ENCODE measurements at regions not wholly inside any gene's neighbourhood (a gene's known extent, or its start where the extent isn't known, plus 50 kb on each side); places are given as distances from the start of the nearest gene placed in this dataset.

DNA sequence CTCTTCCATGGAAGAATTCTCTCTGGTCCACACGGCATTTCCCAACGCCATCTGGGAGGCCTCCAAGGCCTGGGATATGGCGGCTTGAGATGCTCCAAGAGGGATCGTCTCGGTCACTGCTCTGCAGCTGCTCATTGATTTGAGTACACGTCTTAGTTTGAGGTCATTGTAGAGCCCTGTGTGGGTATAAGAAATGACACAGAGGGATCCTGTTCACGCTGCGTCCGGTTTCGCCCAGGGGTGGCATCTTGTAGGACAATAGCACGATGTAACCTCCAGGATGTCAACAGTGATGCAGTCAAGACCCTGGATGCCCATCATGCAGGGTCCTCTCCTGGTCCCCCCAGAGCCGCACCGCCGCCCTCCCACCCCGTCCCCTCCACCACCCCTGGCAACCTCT is 564.6 kb downstream of the BRD1 start:
- H3K9me3 ChIP-seq (replicated peaks; ENCODE audit: insufficient read depth, low read length) = no peaks in the 10 kb centered on the region
- H3K79me2 ChIP-seq (ENCODE audit: low read length) = no peaks in the 10 kb centered on the region
- H3K9ac ChIP-seq (ENCODE audit: low read length) = no peak overlapping the region
- H3K9me2 ChIP-seq (replicated peaks; ENCODE audit: insufficient read depth, low read length) = no peaks in the 10 kb centered on the region
- no peak overlapping the region for H3K27ac ChIP-seq (ENCODE audit: low read length)
- H3K27me3 ChIP-seq (replicated peaks; ENCODE audit: insufficient read depth, low read length) = peaks cover 8% of the 10 kb centered on the region; the same call in 1 of the 2 replicates
- H4K20me1 ChIP-seq (ENCODE audit: insufficient read depth, low read length) = no peaks in the 10 kb centered on the region
- DNase-seq = no peak
- peaks cover 7% of the 10 kb centered on the region; the same call in 1 of the 2 replicates for H3F3A ChIP-seq (ENCODE audit: insufficient read depth, low read length)
- H3K4me3 ChIP-seq (ENCODE audit: low read length) = no peak overlapping the region
- H2AFZ ChIP-seq (ENCODE audit: low read length) = no peak overlapping the region
- H3K4me1 ChIP-seq (ENCODE audit: low read length) = peaks cover 16% of the 10 kb centered on the region
- no peaks in the 10 kb centered on the region for H3K36me3 ChIP-seq (replicated peaks; ENCODE audit: insufficient read depth, low read length)
- H3K4me2 ChIP-seq (ENCODE audit: low read depth, low read length) = no peak overlapping the region
- TF ChIP-seq EZH2 (optimal IDR thresholded peaks at IDR 0.05; ENCODE audit: low read depth, low read length) (no peak), EZH2phosphoT487 (IDR thresholded peaks at IDR 0.05; ENCODE audit: low read length) (no peak)
- TF ChIP-seq, protein P1, sequence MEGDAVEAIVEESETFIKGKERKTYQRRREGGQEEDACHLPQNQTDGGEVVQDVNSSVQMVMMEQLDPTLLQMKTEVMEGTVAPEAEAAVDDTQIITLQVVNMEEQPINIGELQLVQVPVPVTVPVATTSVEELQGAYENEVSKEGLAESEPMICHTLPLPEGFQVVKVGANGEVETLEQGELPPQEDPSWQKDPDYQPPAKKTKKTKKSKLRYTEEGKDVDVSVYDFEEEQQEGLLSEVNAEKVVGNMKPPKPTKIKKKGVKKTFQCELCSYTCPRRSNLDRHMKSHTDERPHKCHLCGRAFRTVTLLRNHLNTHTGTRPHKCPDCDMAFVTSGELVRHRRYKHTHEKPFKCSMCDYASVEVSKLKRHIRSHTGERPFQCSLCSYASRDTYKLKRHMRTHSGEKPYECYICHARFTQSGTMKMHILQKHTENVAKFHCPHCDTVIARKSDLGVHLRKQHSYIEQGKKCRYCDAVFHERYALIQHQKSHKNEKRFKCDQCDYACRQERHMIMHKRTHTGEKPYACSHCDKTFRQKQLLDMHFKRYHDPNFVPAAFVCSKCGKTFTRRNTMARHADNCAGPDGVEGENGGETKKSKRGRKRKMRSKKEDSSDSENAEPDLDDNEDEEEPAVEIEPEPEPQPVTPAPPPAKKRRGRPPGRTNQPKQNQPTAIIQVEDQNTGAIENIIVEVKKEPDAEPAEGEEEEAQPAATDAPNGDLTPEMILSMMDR (IDR thresholded peaks at IDR 0.05; ENCODE audit: low read length) = no peak

- Histone ChIP-seq H3K4me3 (ENCODE audit: low read length) (no peak overlapping the region), H2AFZ (ENCODE audit: low read length) (no peak overlapping the region), H3K27me3 (replicated peaks; ENCODE audit: insufficient read depth, low read length) (peaks cover 8% of the 10 kb centered on the region; the same call in 1 of the 2 replicates), H3K9me2 (replicated peaks; ENCODE audit: insufficient read depth, low read length) (no peaks in the 10 kb centered on the region), H4K20me1 (ENCODE audit: insufficient read depth, low read length) (no peaks in the 10 kb centered on the region), H3F3A (ENCODE audit: insufficient read depth, low read length) (peaks cover 7% of the 10 kb centered on the region; the same call in 1 of the 2 replicates), H3K27ac (ENCODE audit: low read length) (no peak overlapping the region), H3K4me1 (ENCODE audit: low read length) (peaks cover 16% of the 10 kb centered on the region), H3K4me2 (ENCODE audit: low read depth, low read length) (no peak overlapping the region), H3K9me3 (replicated peaks; ENCODE audit: insufficient read depth, low read length) (no peaks in the 10 kb centered on the region), H3K36me3 (replicated peaks; ENCODE audit: insufficient read depth, low read length) (no peaks in the 10 kb centered on the region), H3K79me2 (ENCODE audit: low read length) (no peaks in the 10 kb centered on the region), H3K9ac (ENCODE audit: low read length) (no peak overlapping the region)
- no peak for DNase-seq
- TF ChIP-seq, protein P1 (IDR thresholded peaks at IDR 0.05; ENCODE audit: low read length) = no peak
- TF ChIP-seq EZH2phosphoT487 (IDR thresholded peaks at IDR 0.05; ENCODE audit: low read length) = no peak
- no peak for TF ChIP-seq EZH2 (optimal IDR thresholded peaks at IDR 0.05; ENCODE audit: low read depth, low read length)
Measured at GRCh38 chr22:49262167-49262566, 565.5 kb downstream of the BRD1 start.

DNA sequence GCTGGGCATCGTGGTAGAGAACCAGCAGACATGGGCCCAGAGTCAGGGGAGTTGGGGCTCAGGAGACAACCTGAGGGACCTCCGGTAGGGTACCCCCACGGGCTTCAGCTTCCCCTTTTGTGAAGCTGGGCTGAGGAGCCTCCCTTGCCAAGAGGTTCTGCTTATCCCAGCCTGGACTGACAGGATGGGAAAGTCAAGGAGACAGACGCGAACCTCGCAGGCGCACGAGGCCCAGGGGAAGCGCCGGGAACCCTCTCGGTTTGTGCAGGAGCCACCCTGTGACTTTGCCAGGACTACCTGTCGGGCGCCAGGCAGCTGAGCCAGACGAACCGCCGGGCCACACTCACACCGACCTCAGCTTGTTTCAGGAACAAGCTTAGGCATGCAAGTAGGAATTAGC is 566.1 kb downstream of the BRD1 start:
- H3K9me3 ChIP-seq (replicated peaks; ENCODE audit: insufficient read depth, low read length) = no peaks in the 10 kb centered on the region
- H3K4me1 ChIP-seq (ENCODE audit: low read length) = peaks cover 16% of the 10 kb centered on the region

More for the DNA sequence above, 566.1 kb downstream of the BRD1 start:
- TF ChIP-seq EZH2 (optimal IDR thresholded peaks at IDR 0.05; ENCODE audit: low read depth, low read length) = no peak
- TF ChIP-seq EZH2phosphoT487 (IDR thresholded peaks at IDR 0.05; ENCODE audit: low read length) = no peak
- TF ChIP-seq, protein P1 (IDR thresholded peaks at IDR 0.05; ENCODE audit: low read length) = no peak
- DNase-seq = no peak
- no peak overlapping the region for H3K4me2 ChIP-seq (ENCODE audit: low read depth, low read length)
- H3K79me2 ChIP-seq (ENCODE audit: low read length) = no peaks in the 10 kb centered on the region
- no peaks in the 10 kb centered on the region for H4K20me1 ChIP-seq (ENCODE audit: insufficient read depth, low read length)
- H3K9me2 ChIP-seq (replicated peaks; ENCODE audit: insufficient read depth, low read length) = no peaks in the 10 kb centered on the region
- no peak overlapping the region for H3K27ac ChIP-seq (ENCODE audit: low read length)
- H3K36me3 ChIP-seq (replicated peaks; ENCODE audit: insufficient read depth, low read length) = no peaks in the 10 kb centered on the region
- H3F3A ChIP-seq (ENCODE audit: insufficient read depth, low read length) = peaks cover 7% of the 10 kb centered on the region; the same call in 1 of the 2 replicates
- H3K9ac ChIP-seq (ENCODE audit: low read length) = no peak overlapping the region
- no peak overlapping the region for H3K4me3 ChIP-seq (ENCODE audit: low read length)
- peaks cover 8% of the 10 kb centered on the region; the same call in 1 of the 2 replicates for H3K27me3 ChIP-seq (replicated peaks; ENCODE audit: insufficient read depth, low read length)
- H2AFZ ChIP-seq (ENCODE audit: low read length) = no peak overlapping the region

Data from MM.1S (cell line).